ENCODE measurements at regions not wholly inside any gene's neighbourhood (a gene's known extent, or its start where the extent isn't known, plus 50 kb on each side); places are given as distances from the start of the nearest gene placed in this dataset.

DNA sequence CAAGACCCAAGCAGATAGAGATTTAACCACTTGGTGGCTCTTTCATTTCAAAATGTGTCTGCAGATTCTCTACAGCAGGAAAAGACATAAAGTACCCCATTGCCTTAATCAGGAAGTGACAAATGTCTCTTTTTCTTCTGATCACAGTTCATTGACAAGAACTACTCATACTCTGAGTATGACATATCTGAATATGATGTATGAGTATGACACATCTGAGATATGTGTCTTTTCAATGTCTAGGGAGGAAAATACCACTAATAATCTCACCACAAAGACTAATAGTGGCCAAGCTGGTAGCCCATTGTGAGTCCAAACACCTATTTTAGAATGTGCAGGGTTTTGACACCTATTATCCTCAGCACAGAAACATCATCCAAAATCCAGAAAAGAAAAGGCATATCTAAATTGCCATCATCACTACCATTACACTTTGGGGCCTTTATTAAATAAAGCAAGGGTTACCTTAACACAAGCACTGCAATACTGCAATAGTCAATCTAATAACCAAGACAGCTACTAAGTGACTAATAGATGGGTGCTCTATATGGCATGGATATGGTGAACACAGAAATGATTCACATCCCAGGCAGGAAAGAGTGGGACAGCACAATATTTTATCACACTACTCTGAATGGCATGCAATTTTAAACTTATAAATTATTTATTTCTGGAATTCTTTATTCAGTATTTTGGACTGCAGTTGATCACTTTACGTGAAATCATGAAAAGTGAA lies 243.7 kb upstream of the FAR2 start:
- no peaks in the 10 kb centered on the region for H3K4me1 ChIP-seq (ENCODE audit: control extremely low read depth in 1 of 4, control insufficient read depth in 4 of 4, insufficient read depth in 4 of 4, low read length in 3 of 4)
- H3K36me3 ChIP-seq (ENCODE audit: control insufficient read depth in 4 of 4, insufficient read depth in 4 of 4, low read length in 3 of 4) = no peaks in the 10 kb centered on the region
- no peaks in the 10 kb centered on the region for H3K27me3 ChIP-seq (replicated peaks in 2 of 5; ENCODE audit: control insufficient read depth in 4 of 5, insufficient read depth in 5 of 5, low read length in 4 of 5)
- no peak for DNase-seq
- H3K9me3 ChIP-seq (ENCODE audit: control extremely low read depth in 1 of 5, control insufficient read depth in 4 of 5, insufficient read depth in 2 of 5, low read depth in 1 of 5, low read length in 4 of 5) = peaks cover 0 to 14% (median 5%) of the 10 kb centered on the region in 5 experiments
- no CpG with 5 or more reads among the region's 1 CpG for WGBS (ENCODE audit: insufficient coverage)
- no peak overlapping the region for H3K27ac ChIP-seq (ENCODE audit: insufficient read depth in 1 of 2, low read depth in 1 of 2, low read length in 2 of 2, poor library complexity in 1 of 2, severe bottlenecking in 2 of 2)
- no peak overlapping the region for H3K4me3 ChIP-seq (ENCODE audit: control insufficient read depth in 1 of 7, extremely low read depth in 1 of 7, insufficient read depth in 4 of 7, low read depth in 2 of 7, low read length in 6 of 7)
- CTCF ChIA-PET = interaction anchor here (0.7 kb wide), 1 partner anchor 95 kb away, joined by 3 read pairs; no protein-coding TSS in a partner anchor
- POLR2A ChIA-PET = no interaction called here

- POLR2A ChIA-PET = no interaction called here
- DNase-seq = no peak
- H3K9me3 ChIP-seq (ENCODE audit: control extremely low read depth in 1 of 5, control insufficient read depth in 4 of 5, insufficient read depth in 2 of 5, low read depth in 1 of 5, low read length in 4 of 5) = peaks cover 0 to 13% (median under 1%) of the 10 kb centered on the region in 5 experiments
- no peaks in the 10 kb centered on the region for H3K27me3 ChIP-seq (replicated peaks in 2 of 5; ENCODE audit: control insufficient read depth in 4 of 5, insufficient read depth in 5 of 5, low read length in 4 of 5)
- H3K4me1 ChIP-seq (ENCODE audit: control extremely low read depth in 1 of 4, control insufficient read depth in 4 of 4, insufficient read depth in 4 of 4, low read length in 3 of 4) = no peaks in the 10 kb centered on the region
- 100% methylated on average over 1 of the region's 1 CpG for WGBS (ENCODE audit: insufficient coverage)
- CTCF ChIA-PET = no interaction called here
- H3K27ac ChIP-seq (ENCODE audit: insufficient read depth in 1 of 2, low read depth in 1 of 2, low read length in 2 of 2, poor library complexity in 1 of 2, severe bottlenecking in 2 of 2) = no peak overlapping the region
- H3K36me3 ChIP-seq (ENCODE audit: control insufficient read depth in 4 of 4, insufficient read depth in 4 of 4, low read length in 3 of 4) = no peaks in the 10 kb centered on the region
- H3K4me3 ChIP-seq (ENCODE audit: control insufficient read depth in 1 of 7, extremely low read depth in 1 of 7, insufficient read depth in 4 of 7, low read depth in 2 of 7, low read length in 6 of 7) = no peak overlapping the region
Observed at GRCh38 chr12:28908646-28909045, 240.4 kb upstream of the FAR2 start.

DNA sequence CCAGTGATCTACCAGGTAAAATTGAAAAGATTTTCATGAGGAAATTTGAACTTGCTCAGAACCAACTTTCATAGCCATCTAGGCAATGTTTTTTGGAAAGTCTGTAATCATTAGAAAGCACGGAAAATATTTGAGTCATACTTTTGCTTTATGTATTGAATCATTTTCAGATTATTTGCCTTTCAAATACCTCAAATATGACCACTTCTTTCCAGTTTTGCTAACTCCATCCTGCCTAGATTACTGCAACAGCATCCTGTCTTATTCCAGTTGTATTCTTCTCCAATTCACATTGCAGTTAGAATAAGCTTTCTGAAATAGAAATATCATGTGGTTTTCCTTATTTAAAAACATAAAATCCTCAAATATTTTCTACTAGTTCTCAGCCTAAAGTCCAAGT lies 239.8 kb upstream of the FAR2 start:
- CTCF ChIA-PET = no interaction called here
- WGBS (ENCODE audit: insufficient coverage) = no CpG with 5 or more reads among the region's 1 CpG
- no peak for DNase-seq

DNA sequence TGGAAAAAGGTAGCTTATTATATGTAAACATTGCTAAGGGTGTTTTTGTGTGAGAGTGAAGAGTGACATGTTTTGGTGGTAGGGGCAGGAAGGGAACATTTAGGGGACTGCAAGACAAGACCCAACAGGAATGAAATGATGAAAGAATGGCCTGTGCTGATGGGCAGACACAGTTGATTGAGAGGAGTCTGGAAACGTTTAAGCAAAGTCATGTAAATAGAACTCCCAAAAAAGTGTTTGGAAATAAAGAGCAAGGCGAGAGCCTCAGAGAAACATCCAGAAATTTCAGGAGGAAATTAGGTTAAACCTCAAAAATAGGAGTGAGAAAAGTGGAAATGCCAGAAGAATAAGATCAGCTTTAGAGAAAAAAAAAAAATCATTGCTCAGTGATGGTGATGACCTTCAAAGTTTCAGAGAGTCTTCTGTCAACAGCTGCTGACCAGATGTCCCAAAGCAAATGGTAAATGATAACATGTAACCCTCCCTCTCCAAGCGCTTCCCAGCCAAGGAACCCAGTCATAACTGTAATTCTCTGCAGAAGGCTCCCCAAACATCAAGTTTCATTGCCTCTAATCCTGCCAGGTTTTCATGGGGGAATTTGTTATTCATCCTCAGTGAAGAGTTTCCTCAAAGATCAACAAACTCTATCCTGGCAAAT lies 223.2 kb upstream of the FAR2 start:
- Histone ChIP-seq H3K27me3 (replicated peaks in 2 of 5; ENCODE audit: control insufficient read depth in 4 of 5, insufficient read depth in 5 of 5, low read length in 4 of 5) (no peaks in the 10 kb centered on the region), H3K4me1 (ENCODE audit: control extremely low read depth in 1 of 4, control insufficient read depth in 4 of 4, insufficient read depth in 4 of 4, low read length in 3 of 4) (no peaks in the 10 kb centered on the region), H3K36me3 (ENCODE audit: control insufficient read depth in 4 of 4, insufficient read depth in 4 of 4, low read length in 3 of 4) (no peaks in the 10 kb centered on the region), H3K9me3 (ENCODE audit: control extremely low read depth in 1 of 5, control insufficient read depth in 4 of 5, insufficient read depth in 2 of 5, low read depth in 1 of 5, low read length in 4 of 5) (peaks cover 0 to 4% (median 0%) of the 10 kb centered on the region in 5 experiments), H3K4me3 (ENCODE audit: control insufficient read depth in 1 of 7, extremely low read depth in 1 of 7, insufficient read depth in 4 of 7, low read depth in 2 of 7, low read length in 6 of 7) (no peak overlapping the region), H3K27ac (ENCODE audit: insufficient read depth in 1 of 2, low read depth in 1 of 2, low read length in 2 of 2, poor library complexity in 1 of 2, severe bottlenecking in 2 of 2) (no peak overlapping the region)
- WGBS (ENCODE audit: insufficient coverage) = 91% methylated on average over 3 of the region's 3 CpGs
- POLR2A ChIA-PET = no interaction called here
- DNase-seq = no peak
- CTCF ChIA-PET = no interaction called here

More for the DNA sequence above, 239.8 kb upstream of the FAR2 start:
- Histone ChIP-seq H3K4me1 (ENCODE audit: control extremely low read depth in 1 of 4, control insufficient read depth in 4 of 4, insufficient read depth in 4 of 4, low read length in 3 of 4) (no peaks in the 10 kb centered on the region), H3K9me3 (ENCODE audit: control extremely low read depth in 1 of 5, control insufficient read depth in 4 of 5, insufficient read depth in 2 of 5, low read depth in 1 of 5, low read length in 4 of 5) (peaks cover 0 to 16% (median 5%) of the 10 kb centered on the region in 5 experiments), H3K4me3 (ENCODE audit: control insufficient read depth in 1 of 7, extremely low read depth in 1 of 7, insufficient read depth in 4 of 7, low read depth in 2 of 7, low read length in 6 of 7) (no peak overlapping the region), H3K36me3 (ENCODE audit: control insufficient read depth in 4 of 4, insufficient read depth in 4 of 4, low read length in 3 of 4) (no peaks in the 10 kb centered on the region), H3K27ac (ENCODE audit: insufficient read depth in 1 of 2, low read depth in 1 of 2, low read length in 2 of 2, poor library complexity in 1 of 2, severe bottlenecking in 2 of 2) (no peak overlapping the region), H3K27me3 (replicated peaks in 2 of 5; ENCODE audit: control insufficient read depth in 4 of 5, insufficient read depth in 5 of 5, low read length in 4 of 5) (no peaks in the 10 kb centered on the region)
- POLR2A ChIA-PET = no interaction called here

DNA sequence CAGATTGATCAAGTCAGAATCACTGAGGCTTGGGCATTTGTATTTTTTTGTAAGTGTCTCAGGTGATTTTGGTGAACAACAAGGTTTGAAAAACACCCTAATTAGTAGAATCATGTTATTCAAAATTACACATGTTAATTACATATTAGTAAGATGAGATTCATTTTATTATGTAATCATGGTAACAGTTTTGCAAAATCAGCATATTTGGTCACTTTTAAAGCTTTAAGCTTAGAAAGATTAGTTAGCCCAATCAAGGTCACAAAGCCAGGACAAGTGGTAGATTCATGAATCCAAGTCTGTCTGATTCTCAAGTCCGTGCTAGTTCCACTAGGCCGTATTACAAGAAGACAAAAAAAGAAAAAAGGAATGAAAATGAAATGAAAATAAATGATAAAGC lies 218.4 kb upstream of the FAR2 start:
- 80% methylated on average over 2 of the region's 2 CpGs for WGBS (ENCODE audit: insufficient coverage)
- Histone ChIP-seq H3K4me1 (ENCODE audit: control extremely low read depth in 1 of 4, control insufficient read depth in 4 of 4, insufficient read depth in 4 of 4, low read length in 3 of 4) (no peaks in the 10 kb centered on the region), H3K27me3 (replicated peaks in 2 of 5; ENCODE audit: control insufficient read depth in 4 of 5, insufficient read depth in 5 of 5, low read length in 4 of 5) (no peaks in the 10 kb centered on the region), H3K4me3 (ENCODE audit: control insufficient read depth in 1 of 7, extremely low read depth in 1 of 7, insufficient read depth in 4 of 7, low read depth in 2 of 7, low read length in 6 of 7) (no peak overlapping the region), H3K36me3 (ENCODE audit: control insufficient read depth in 4 of 4, insufficient read depth in 4 of 4, low read length in 3 of 4) (no peaks in the 10 kb centered on the region), H3K27ac (ENCODE audit: insufficient read depth in 1 of 2, low read depth in 1 of 2, low read length in 2 of 2, poor library complexity in 1 of 2, severe bottlenecking in 2 of 2) (no peak overlapping the region), H3K9me3 (ENCODE audit: control extremely low read depth in 1 of 5, control insufficient read depth in 4 of 5, insufficient read depth in 2 of 5, low read depth in 1 of 5, low read length in 4 of 5) (no peaks in the 10 kb centered on the region)
- CTCF ChIA-PET = no interaction called here
- POLR2A ChIA-PET = no interaction called here
- DNase-seq = no peak

- CTCF ChIA-PET = interaction anchor here (1.0 kb wide), 1 partner anchor 20 kb away, joined by 3 read pairs; no protein-coding TSS in a partner anchor
- H3K27me3 ChIP-seq (replicated peaks in 2 of 5; ENCODE audit: control insufficient read depth in 4 of 5, insufficient read depth in 5 of 5, low read length in 4 of 5) = no peaks in the 10 kb centered on the region
- peaks cover 0 to 3% (median 0%) of the 10 kb centered on the region in 4 experiments for H3K4me1 ChIP-seq (ENCODE audit: control extremely low read depth in 1 of 4, control insufficient read depth in 4 of 4, insufficient read depth in 4 of 4, low read length in 3 of 4)
- no peaks in the 10 kb centered on the region for H3K36me3 ChIP-seq (ENCODE audit: control insufficient read depth in 4 of 4, insufficient read depth in 4 of 4, low read length in 3 of 4)
- no peaks in the 10 kb centered on the region for H3K9me3 ChIP-seq (ENCODE audit: control extremely low read depth in 1 of 5, control insufficient read depth in 4 of 5, insufficient read depth in 2 of 5, low read depth in 1 of 5, low read length in 4 of 5)
- no peak for DNase-seq
- WGBS (ENCODE audit: insufficient coverage) = 75% methylated on average over 1 of the region's 1 CpG
- H3K27ac ChIP-seq (ENCODE audit: insufficient read depth in 1 of 2, low read depth in 1 of 2, low read length in 2 of 2, poor library complexity in 1 of 2, severe bottlenecking in 2 of 2) = no peak overlapping the region
- H3K4me3 ChIP-seq (ENCODE audit: control insufficient read depth in 1 of 7, extremely low read depth in 1 of 7, insufficient read depth in 4 of 7, low read depth in 2 of 7, low read length in 6 of 7) = no peak overlapping the region
- POLR2A ChIA-PET = no interaction called here
Observed at GRCh38 chr12:28933176-28933575, 215.9 kb upstream of the FAR2 start.

DNA sequence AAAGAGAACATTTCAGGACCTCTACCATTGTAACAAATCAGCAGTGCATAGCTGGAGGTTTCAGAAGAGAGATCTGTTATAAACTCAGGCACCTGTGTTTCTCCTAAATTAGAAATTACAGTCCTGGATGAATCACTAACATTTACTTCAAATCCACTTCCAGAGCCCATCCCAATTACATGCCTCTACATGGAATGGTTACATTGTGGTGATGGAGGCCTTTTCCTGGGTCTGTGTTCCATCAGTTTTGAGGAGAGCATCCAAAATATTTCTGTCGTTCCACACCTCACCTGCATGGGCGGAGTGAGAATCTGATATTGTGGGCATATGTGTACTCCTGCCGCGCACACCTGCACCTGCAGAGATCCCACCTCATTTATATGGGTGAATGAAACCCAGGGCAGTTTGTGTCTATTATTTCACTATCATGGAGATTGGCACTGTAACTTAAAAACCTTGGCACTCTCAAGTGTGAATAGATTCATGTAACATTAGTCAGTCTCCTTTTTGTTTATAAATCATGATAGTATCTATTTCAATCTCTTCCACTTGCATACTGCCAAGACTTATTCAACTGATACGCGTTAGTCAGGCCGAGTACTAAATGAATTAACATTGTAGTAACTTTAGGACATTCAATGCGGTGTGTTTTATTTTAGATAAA lies 215.1 kb upstream of the FAR2 start:
- H3K4me1 ChIP-seq (ENCODE audit: control extremely low read depth in 1 of 4, control insufficient read depth in 4 of 4, insufficient read depth in 4 of 4, low read length in 3 of 4) = peaks cover 0 to 3% (median 0%) of the 10 kb centered on the region in 4 experiments
- POLR2A ChIA-PET = no interaction called here
- H3K27me3 ChIP-seq (replicated peaks in 2 of 5; ENCODE audit: control insufficient read depth in 4 of 5, insufficient read depth in 5 of 5, low read length in 4 of 5) = no peaks in the 10 kb centered on the region
- no peaks in the 10 kb centered on the region for H3K36me3 ChIP-seq (ENCODE audit: control insufficient read depth in 4 of 4, insufficient read depth in 4 of 4, low read length in 3 of 4)
- 93% methylated on average over 3 of the region's 8 CpGs for WGBS (ENCODE audit: insufficient coverage)
- no peak overlapping the region for H3K4me3 ChIP-seq (ENCODE audit: control insufficient read depth in 1 of 7, extremely low read depth in 1 of 7, insufficient read depth in 4 of 7, low read depth in 2 of 7, low read length in 6 of 7)
- no peak for DNase-seq
- CTCF ChIA-PET = interaction anchor here (1.0 kb wide), 1 partner anchor 19 kb away, joined by 3 read pairs; no protein-coding TSS in a partner anchor
- no peak overlapping the region for H3K27ac ChIP-seq (ENCODE audit: insufficient read depth in 1 of 2, low read depth in 1 of 2, low read length in 2 of 2, poor library complexity in 1 of 2, severe bottlenecking in 2 of 2)
- H3K9me3 ChIP-seq (ENCODE audit: control extremely low read depth in 1 of 5, control insufficient read depth in 4 of 5, insufficient read depth in 2 of 5, low read depth in 1 of 5, low read length in 4 of 5) = no peaks in the 10 kb centered on the region
